ENCODE measurements at regions not wholly inside any gene's neighbourhood (a gene's known extent, or its start where the extent isn't known, plus 50 kb on each side); places are given as distances from the start of the nearest gene placed in this dataset.
"Not testable (repeated sequence)": the region's sequence is repeated elsewhere in the genome, so short reads cannot be mapped to it uniquely, and the experiment has no call there.

GRCh38 chr18:29838961-29839360, 1203.6 kb downstream of the DSC3 start:
- TF ChIP-seq SREBF1 (IDR thresholded peaks at IDR 0.05; ENCODE audit: low read length); CEBPB (IDR thresholded peaks at IDR 0.05; ENCODE audit: borderline replicate concordance in 1 of 2, low read depth in 2 of 2, low read length in 2 of 2); CTCF (IDR thresholded peaks at IDR 0.05 in 2 of 3, conservative IDR thresholded peaks at IDR 0.05 in 1 of 3; ENCODE audit: control insufficient read depth in 2 of 3, extremely low read depth in 1 of 3, insufficient read depth in 1 of 3, low read depth in 3 of 3, low read length in 3 of 3); POLR2A (IDR thresholded peaks at IDR 0.05; ENCODE audit: low read depth, low read length); EP300 (IDR thresholded peaks at IDR 0.05; ENCODE audit: borderline replicate concordance in 1 of 2, control insufficient read depth in 1 of 2, low read depth in 2 of 2, low read length in 2 of 2): not testable (repeated sequence)
